ENCODE measurements at regions not wholly inside any gene's neighbourhood (a gene's known extent, or its start where the extent isn't known, plus 50 kb on each side); places are given as distances from the start of the nearest gene placed in this dataset.

DNA sequence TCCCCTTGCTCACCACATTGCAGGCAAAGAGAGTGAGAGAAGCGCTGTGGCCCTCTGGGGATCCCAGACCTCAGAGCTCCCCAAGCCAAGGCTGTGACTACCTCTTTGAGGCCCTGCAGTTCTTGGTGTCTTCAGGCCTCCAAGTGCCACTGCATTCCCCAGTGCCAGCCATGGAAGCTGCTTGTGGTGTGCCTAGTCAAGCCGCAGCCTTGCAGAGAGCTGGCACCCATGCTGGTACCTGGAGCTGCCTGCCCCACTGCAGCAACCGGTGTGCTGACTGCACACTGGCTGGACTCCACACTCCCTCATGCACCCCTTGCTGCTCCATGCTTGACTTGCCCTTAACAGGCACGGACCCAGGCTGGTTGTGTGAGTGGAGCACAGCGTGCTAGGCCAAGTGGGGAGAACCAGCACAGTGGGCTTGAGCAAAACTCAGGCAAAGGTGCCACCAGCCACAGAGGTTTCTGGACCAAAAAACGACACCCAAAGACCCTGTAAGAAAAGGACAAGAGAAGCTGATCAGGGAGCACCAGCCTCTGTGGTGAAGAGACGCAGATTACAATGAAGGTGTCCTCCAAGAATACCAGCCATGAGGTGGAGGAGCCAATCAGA lies 113.5 kb upstream of the TMEM18 start:
- no peak overlapping the region for H3K4me3 ChIP-seq
- no peak overlapping the region for H3K27ac ChIP-seq
- TF ChIP-seq, protein P1, sequence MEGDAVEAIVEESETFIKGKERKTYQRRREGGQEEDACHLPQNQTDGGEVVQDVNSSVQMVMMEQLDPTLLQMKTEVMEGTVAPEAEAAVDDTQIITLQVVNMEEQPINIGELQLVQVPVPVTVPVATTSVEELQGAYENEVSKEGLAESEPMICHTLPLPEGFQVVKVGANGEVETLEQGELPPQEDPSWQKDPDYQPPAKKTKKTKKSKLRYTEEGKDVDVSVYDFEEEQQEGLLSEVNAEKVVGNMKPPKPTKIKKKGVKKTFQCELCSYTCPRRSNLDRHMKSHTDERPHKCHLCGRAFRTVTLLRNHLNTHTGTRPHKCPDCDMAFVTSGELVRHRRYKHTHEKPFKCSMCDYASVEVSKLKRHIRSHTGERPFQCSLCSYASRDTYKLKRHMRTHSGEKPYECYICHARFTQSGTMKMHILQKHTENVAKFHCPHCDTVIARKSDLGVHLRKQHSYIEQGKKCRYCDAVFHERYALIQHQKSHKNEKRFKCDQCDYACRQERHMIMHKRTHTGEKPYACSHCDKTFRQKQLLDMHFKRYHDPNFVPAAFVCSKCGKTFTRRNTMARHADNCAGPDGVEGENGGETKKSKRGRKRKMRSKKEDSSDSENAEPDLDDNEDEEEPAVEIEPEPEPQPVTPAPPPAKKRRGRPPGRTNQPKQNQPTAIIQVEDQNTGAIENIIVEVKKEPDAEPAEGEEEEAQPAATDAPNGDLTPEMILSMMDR (IDR thresholded peaks at IDR 0.05), result no peak
- DNase-seq (no peak), ATAC-seq (no peak)
- no peaks in the 10 kb centered on the region for H3K27me3 ChIP-seq
- intact Hi-C loops (cut with DNase I), result no loop called here
- peaks cover 0 to 7% of the 10 kb centered on the region in 2 donors for H3K9me3 ChIP-seq
- no peaks in the 10 kb centered on the region for H3K36me3 ChIP-seq
- H3K4me1 ChIP-seq, result no peaks in the 10 kb centered on the region

DNA sequence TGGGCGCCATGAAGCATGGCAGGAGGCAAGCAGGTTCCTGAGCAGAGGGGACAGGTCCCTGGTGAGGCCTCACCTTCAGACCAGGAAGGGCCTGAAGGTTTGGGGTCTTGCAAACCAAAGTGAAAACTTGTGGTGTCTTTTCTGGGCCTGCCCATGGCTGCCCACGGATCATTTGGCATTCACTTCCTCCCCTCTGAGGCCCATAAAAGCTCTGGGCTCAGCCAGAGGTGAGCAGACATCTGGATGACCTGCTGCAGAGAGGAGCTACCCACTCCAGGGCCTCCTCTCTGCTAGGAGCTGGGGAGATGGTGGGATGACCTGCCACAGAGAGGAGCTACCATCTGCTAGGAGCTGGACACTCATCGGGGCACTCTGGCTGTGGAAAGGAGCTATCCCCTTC lies 112.9 kb upstream of the TMEM18 start:
- H3K36me3 ChIP-seq, result no peaks in the 10 kb centered on the region
- H3K4me3 ChIP-seq, result no peak overlapping the region
- no peak for ATAC-seq
- TF ChIP-seq, protein P1 (IDR thresholded peaks at IDR 0.05), result no peak
- no peaks in the 10 kb centered on the region for H3K4me1 ChIP-seq
- no peaks in the 10 kb centered on the region for H3K27me3 ChIP-seq
- H3K27ac ChIP-seq, result no peak overlapping the region
- no peak for DNase-seq
- peaks cover 0 to 7% of the 10 kb centered on the region in 2 donors for H3K9me3 ChIP-seq
- intact Hi-C loops (cut with DNase I), result no loop called here

DNA sequence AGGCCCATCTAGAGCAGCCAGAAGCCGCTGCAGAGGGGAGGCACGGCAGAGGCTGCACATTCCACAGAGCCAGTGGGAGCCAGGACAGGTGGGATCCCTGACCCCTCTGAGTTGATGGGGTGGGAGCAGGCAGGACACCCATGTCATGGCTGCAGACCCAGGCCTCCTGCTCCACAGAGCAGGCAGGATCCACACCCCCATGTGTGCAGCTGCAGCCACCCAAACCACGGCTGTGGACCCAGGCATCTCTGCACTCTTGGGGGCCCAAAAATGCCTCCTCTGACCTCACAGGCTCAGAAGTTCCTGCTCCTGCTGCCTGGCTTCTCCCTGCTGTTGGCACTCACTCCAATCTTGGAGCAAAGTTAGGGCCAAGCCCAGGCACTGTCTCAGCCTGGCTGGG lies 112.3 kb upstream of the TMEM18 start:
- H3K27ac ChIP-seq, result no peak overlapping the region
- no peak overlapping the region for H3K4me3 ChIP-seq
- no peak for DNase-seq
- intact Hi-C loops (cut with DNase I), result no loop called here
- no peak for ATAC-seq
- TF ChIP-seq, protein P1 (IDR thresholded peaks at IDR 0.05), result no peak
- H3K27me3 ChIP-seq, result no peaks in the 10 kb centered on the region
- no peaks in the 10 kb centered on the region for H3K4me1 ChIP-seq
- H3K9me3 ChIP-seq, result peaks cover 0 to 7% of the 10 kb centered on the region in 2 donors
- H3K36me3 ChIP-seq, result no peaks in the 10 kb centered on the region

DNA sequence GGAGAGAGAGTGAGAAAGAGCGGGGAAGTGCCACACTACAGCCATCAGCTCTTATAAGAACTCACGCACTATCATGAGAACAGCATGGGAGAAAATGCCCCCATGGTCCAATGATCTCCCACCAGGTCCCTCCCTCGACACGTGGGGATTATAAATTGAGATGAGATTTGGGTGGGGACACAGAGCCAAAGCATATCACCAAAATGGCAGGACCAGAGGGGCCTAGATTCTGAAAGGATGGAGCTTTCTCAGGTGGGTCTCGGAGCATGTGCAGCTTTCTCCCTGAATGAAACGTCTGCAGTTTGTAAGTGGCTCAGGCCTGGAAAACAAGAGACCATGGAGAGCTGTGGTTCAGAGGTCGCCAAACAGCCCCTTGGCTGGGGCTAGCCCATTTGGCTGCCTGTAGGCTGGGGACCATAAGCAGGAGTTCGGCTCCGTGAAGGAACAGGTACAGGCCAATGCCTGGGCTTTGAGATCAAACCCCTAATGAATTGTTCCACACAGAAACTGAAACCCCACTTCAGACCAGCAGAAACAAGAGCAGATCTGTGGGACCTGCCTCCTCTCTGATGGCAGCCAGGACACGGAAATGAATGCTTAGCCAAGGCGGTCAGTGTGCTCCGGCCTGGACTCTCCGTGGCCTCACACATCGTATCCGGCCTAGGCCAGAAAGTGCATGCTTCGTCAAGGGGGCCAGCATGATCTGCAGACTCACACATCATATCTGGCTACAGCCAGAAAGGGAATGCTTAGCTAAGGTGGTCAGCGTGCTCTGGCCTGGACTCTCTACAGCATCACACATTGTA lies 111.2 kb upstream of the TMEM18 start:
- peaks cover 0 to 7% of the 10 kb centered on the region in 2 donors for H3K9me3 ChIP-seq
- H3K27ac ChIP-seq, result no peak overlapping the region
- no peak for ATAC-seq

DNA sequence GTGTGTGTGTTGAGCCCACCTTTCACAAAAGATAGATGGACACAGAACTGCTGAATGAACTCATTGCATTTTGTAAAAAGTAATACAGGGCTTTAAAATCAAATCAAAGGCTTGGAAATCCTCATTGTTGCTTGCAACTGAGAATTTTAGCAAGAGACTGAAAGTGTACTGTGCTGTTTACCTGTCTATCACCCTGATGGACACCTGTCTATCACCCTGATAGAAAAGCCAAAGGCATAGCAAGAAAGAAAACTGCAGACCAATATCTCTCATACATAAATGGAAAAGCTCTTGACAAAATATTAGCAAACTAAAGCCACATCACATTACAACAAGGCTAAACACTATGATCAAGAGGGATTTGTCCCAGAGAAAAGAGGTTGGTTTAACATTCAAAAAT lies 107.5 kb upstream of the TMEM18 start:
- DNase-seq (no peak), ATAC-seq (no peak)
- Histone ChIP-seq H3K36me3 (no peaks in the 10 kb centered on the region), H3K4me1 (no peaks in the 10 kb centered on the region), H3K9me3 (peaks cover 0 to 7% of the 10 kb centered on the region in 2 donors), H3K4me3 (no peak overlapping the region), H3K27ac (no peak overlapping the region), H3K27me3 (peaks cover 0 to 5% of the 10 kb centered on the region in 2 donors)
- TF ChIP-seq, protein P1 (IDR thresholded peaks at IDR 0.05), result no peak
- intact Hi-C loops (cut with DNase I), result no loop called here

More for the DNA sequence above, 111.2 kb upstream of the TMEM18 start:
- H3K36me3 ChIP-seq, result no peaks in the 10 kb centered on the region
- no peak overlapping the region for H3K4me3 ChIP-seq
- no peaks in the 10 kb centered on the region for H3K4me1 ChIP-seq
- DNase-seq, result no peak
- intact Hi-C loops (cut with DNase I), result no loop called here
- H3K27me3 ChIP-seq, result no peaks in the 10 kb centered on the region
- TF ChIP-seq, protein P1 (IDR thresholded peaks at IDR 0.05), result no peak

All from left lung (tissue), 4 donors.